ENCODE measurements at regions not wholly inside any gene's neighbourhood (a gene's known extent, or its start where the extent isn't known, plus 50 kb on each side); places are given as distances from the start of the nearest gene placed in this dataset.

GRCh38 chr3:159348431-159348830 lies 546.6 kb downstream of the MFSD1 start:
- Histone ChIP-seq H3K9ac (ENCODE audit: low read length) (no peak overlapping the region), H3K79me2 (replicated peaks; ENCODE audit: insufficient read depth, low read length) (no peaks in the 10 kb centered on the region), H4K20me1 (ENCODE audit: insufficient read depth) (no peaks in the 10 kb centered on the region), H2AFZ (ENCODE audit: low read depth, low read length) (no peak overlapping the region), H3K27me3 (ENCODE audit: insufficient read depth, low read depth, low read length) (no peaks in the 10 kb centered on the region), H3F3A (ENCODE audit: insufficient read depth, low read length, poor library complexity, severe bottlenecking) (no peaks in the 10 kb centered on the region), H3K27ac (ENCODE audit: low read length) (no peak overlapping the region), H3K4me2 (ENCODE audit: low read length) (no peak overlapping the region), H3K36me3 (ENCODE audit: insufficient read depth, low read length) (no peaks in the 10 kb centered on the region), H3K4me3 (ENCODE audit: low read length) (no peak overlapping the region), H3K9me2 (ENCODE audit: insufficient read depth, low read length) (no peaks in the 10 kb centered on the region), H3K9me3 (ENCODE audit: low read length) (no peaks in the 10 kb centered on the region)
- TF ChIP-seq EP300 (conservative IDR thresholded peaks at IDR 0.05; ENCODE audit: poor library complexity, severe bottlenecking) (no peak), SMC3 (conservative IDR thresholded peaks at IDR 0.05; ENCODE audit: poor library complexity) (no peak), EZH2 (IDR thresholded peaks at IDR 0.05; ENCODE audit: borderline replicate concordance, insufficient read depth, low read length, poor library complexity, severe bottlenecking) (no peak), CTCF (IDR thresholded peaks at IDR 0.05; ENCODE audit: poor library complexity, severe bottlenecking) (no peak), POLR2AphosphoS5 (IDR thresholded peaks at IDR 0.05) (no peak), TAF1 (IDR thresholded peaks at IDR 0.05; ENCODE audit: low read depth) (no peak), RAD21 (conservative IDR thresholded peaks at IDR 0.05) (no peak), MXI1 (conservative IDR thresholded peaks at IDR 0.05; ENCODE audit: poor library complexity, severe bottlenecking) (no peak), REST (IDR thresholded peaks at IDR 0.05; ENCODE audit: borderline replicate concordance) (no peak)

- H3K27ac ChIP-seq (ENCODE audit: low read length) = no peak overlapping the region
- H3K4me2 ChIP-seq (ENCODE audit: low read length) = no peak overlapping the region
These were observed 554.8 kb downstream of the MFSD1 start for GRCh38 chr3:159356606-159357005.

More at GRCh38 chr3:159356606-159357005, 554.8 kb downstream of the MFSD1 start:
- Histone ChIP-seq H3K4me3 (ENCODE audit: low read length) (no peak overlapping the region), H3F3A (ENCODE audit: insufficient read depth, low read length, poor library complexity, severe bottlenecking) (no peaks in the 10 kb centered on the region), H3K27me3 (ENCODE audit: insufficient read depth, low read depth, low read length) (no peaks in the 10 kb centered on the region), H3K9me2 (ENCODE audit: insufficient read depth, low read length) (no peaks in the 10 kb centered on the region), H2AFZ (ENCODE audit: low read depth, low read length) (no peak overlapping the region), H3K79me2 (replicated peaks; ENCODE audit: insufficient read depth, low read length) (no peaks in the 10 kb centered on the region), H3K9ac (ENCODE audit: low read length) (no peak overlapping the region), H3K9me3 (ENCODE audit: low read length) (no peaks in the 10 kb centered on the region), H4K20me1 (ENCODE audit: insufficient read depth) (no peaks in the 10 kb centered on the region), H3K36me3 (ENCODE audit: insufficient read depth, low read length) (no peaks in the 10 kb centered on the region)
- TF ChIP-seq RAD21 (conservative IDR thresholded peaks at IDR 0.05) = no peak
- TF ChIP-seq POLR2AphosphoS5 (IDR thresholded peaks at IDR 0.05) = no peak
- TF ChIP-seq EZH2 (IDR thresholded peaks at IDR 0.05; ENCODE audit: borderline replicate concordance, insufficient read depth, low read length, poor library complexity, severe bottlenecking) = no peak
- TF ChIP-seq REST (IDR thresholded peaks at IDR 0.05; ENCODE audit: borderline replicate concordance) = no peak
- TF ChIP-seq CTCF (IDR thresholded peaks at IDR 0.05; ENCODE audit: poor library complexity, severe bottlenecking) = no peak
- TF ChIP-seq MXI1 (conservative IDR thresholded peaks at IDR 0.05; ENCODE audit: poor library complexity, severe bottlenecking) = no peak
- TF ChIP-seq EP300 (conservative IDR thresholded peaks at IDR 0.05; ENCODE audit: poor library complexity, severe bottlenecking) = no peak
- TF ChIP-seq SMC3 (conservative IDR thresholded peaks at IDR 0.05; ENCODE audit: poor library complexity) = no peak
- TF ChIP-seq TAF1 (IDR thresholded peaks at IDR 0.05; ENCODE audit: low read depth) = no peak

Data from neural cell (in vitro differentiated cells).